ENCODE measurements at regions not wholly inside any gene's neighbourhood (a gene's known extent, or its start where the extent isn't known, plus 50 kb on each side); places are given as distances from the start of the nearest gene placed in this dataset.

DNA sequence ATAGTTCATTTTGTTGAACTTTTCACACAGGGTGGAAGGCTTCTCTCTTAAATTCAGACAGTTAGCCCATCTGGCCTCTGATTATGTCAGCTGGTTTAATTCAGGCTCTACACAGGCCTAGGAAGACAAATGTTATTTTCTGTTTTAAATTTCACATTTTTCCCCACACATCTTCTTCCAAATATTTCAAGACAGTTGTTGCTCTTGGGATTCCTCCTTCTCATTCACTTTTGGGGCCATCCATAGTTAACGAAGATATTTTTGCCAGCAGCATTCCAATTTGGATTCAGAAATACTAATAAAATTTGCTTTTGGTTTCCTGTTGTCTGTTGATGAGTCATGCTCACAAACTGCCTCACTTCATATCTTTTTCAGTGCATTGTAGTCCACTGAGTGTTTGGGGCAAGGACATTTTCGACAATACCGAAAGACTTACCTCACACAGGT is 475.4 kb downstream of the DMAC1 start:
- no peak for DNase-seq (ENCODE audit: low spot score, unreplicated experiment)
- Mint-ChIP-seq H3K4me3 (ENCODE audit: low read depth) (no peak overlapping the region), H3K4me1 (ENCODE audit: low read depth) (peaks cover 11% of the 10 kb centered on the region), H3K27ac (no peak overlapping the region), H3K36me3 (ENCODE audit: insufficient read depth) (no peaks in the 10 kb centered on the region), H3K27me3 (peaks cover 65% of the 10 kb centered on the region), H3K9me3 (ENCODE audit: low read depth) (peaks cover 3% of the 10 kb centered on the region)
- TF ChIP-seq, protein P1, sequence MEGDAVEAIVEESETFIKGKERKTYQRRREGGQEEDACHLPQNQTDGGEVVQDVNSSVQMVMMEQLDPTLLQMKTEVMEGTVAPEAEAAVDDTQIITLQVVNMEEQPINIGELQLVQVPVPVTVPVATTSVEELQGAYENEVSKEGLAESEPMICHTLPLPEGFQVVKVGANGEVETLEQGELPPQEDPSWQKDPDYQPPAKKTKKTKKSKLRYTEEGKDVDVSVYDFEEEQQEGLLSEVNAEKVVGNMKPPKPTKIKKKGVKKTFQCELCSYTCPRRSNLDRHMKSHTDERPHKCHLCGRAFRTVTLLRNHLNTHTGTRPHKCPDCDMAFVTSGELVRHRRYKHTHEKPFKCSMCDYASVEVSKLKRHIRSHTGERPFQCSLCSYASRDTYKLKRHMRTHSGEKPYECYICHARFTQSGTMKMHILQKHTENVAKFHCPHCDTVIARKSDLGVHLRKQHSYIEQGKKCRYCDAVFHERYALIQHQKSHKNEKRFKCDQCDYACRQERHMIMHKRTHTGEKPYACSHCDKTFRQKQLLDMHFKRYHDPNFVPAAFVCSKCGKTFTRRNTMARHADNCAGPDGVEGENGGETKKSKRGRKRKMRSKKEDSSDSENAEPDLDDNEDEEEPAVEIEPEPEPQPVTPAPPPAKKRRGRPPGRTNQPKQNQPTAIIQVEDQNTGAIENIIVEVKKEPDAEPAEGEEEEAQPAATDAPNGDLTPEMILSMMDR (IDR thresholded peaks at IDR 0.05; ENCODE audit: unreplicated experiment), result no peak

DNA sequence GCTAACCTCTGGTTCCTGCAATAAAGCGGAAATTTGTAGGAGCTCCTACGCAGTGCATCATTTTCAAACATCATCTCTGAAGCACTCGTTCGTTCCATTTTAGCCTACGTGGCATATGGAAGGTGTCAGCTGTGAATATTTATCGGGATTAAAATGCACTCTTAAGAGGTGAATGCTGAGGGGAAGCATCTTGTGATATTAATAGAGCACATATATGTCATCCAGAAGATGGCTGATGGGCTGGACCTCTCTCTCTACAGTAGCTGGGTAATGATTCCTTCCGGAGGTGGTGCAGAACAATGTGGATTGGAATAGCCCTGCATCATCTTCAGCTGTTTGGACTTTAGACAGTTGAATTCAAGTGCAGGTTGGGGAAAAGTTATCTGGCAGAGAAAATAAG is 478.7 kb downstream of the DMAC1 start:
- H3K4me3 Mint-ChIP-seq (ENCODE audit: low read depth), result no peak overlapping the region
- H3K36me3 Mint-ChIP-seq (ENCODE audit: insufficient read depth), result no peaks in the 10 kb centered on the region
- no peaks in the 10 kb centered on the region for H3K4me1 Mint-ChIP-seq (ENCODE audit: low read depth)
- no peaks in the 10 kb centered on the region for H3K9me3 Mint-ChIP-seq (ENCODE audit: low read depth)
- peaks cover 70% of the 10 kb centered on the region for H3K27me3 Mint-ChIP-seq
- TF ChIP-seq, protein P1 (IDR thresholded peaks at IDR 0.05; ENCODE audit: unreplicated experiment), result no peak
- no peak overlapping the region for H3K27ac Mint-ChIP-seq
- no peak for DNase-seq (ENCODE audit: low spot score, unreplicated experiment)

DNA sequence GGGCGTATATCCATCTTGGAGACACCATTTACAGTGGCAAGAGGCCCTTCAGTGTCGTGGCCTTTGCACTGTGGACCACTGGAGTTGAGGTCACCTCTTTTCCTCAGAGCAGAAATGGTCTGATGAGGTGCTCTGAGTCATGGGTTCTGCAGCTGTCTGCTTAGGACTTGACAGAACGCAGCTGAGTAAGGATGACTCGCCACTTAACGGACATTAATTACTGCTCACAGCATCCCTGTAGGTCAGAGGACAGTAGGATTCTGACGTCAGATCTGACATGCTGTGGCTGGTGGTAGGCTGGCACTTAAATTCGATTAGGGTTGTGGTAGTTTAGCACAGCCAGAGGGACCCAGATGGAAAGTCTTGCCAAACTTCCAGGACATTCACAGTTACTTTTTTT is 479.4 kb downstream of the DMAC1 start:
- Mint-ChIP-seq H3K4me1 (ENCODE audit: low read depth) (no peaks in the 10 kb centered on the region), H3K27me3 (peaks cover 70% of the 10 kb centered on the region), H3K36me3 (ENCODE audit: insufficient read depth) (no peaks in the 10 kb centered on the region), H3K27ac (no peak overlapping the region), H3K9me3 (ENCODE audit: low read depth) (no peaks in the 10 kb centered on the region), H3K4me3 (ENCODE audit: low read depth) (no peak overlapping the region)
- no peak for DNase-seq (ENCODE audit: low spot score, unreplicated experiment)
- TF ChIP-seq, protein P1 (IDR thresholded peaks at IDR 0.05; ENCODE audit: unreplicated experiment), result no peak

DNA sequence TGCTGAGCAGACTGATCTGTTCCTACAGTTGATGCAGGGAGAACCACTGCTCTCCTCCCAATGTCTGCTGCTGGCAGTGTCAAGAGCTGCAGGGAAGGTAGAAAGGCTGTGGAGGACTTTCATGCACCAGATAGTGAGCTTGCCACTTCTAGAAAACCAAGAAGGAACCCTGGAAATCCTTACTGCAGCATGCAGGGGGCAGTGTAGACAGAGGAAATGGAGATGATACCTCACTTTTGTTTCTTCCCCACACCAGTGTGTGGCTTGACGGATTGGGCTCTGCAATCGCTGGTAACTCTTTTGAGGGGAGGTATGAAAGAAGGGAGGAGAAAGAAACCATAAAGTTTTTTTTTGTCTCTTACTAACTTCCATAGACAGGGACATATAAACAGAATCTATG is 480.7 kb downstream of the DMAC1 start:
- no peak overlapping the region for H3K27ac Mint-ChIP-seq
- H3K4me3 Mint-ChIP-seq (ENCODE audit: low read depth), result no peak overlapping the region
- no peak for DNase-seq (ENCODE audit: low spot score, unreplicated experiment)

DNA sequence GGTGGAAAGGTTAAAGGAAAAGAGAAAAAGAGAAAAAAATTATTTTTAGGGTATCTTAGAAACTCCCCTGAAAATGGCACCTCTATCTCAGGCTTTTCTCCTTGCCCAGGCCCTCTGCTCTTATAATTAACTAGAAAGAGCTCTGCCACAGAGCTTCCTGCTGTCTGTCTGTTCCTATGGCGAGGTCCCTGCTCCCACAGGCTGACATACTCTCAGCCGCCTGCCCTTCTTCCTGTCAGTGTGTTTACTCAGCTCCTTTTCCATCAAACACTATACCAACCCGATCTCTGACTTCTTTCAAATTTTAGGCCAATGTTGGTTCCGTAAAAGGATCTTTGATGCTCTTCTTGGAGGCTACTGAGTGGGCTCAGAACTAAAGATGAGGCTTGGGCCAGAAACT is 482.6 kb downstream of the DMAC1 start:
- peaks cover 14% of the 10 kb centered on the region for H3K9me3 Mint-ChIP-seq (ENCODE audit: low read depth)
- DNase-seq (ENCODE audit: low spot score, unreplicated experiment), result no peak
- TF ChIP-seq, protein P1 (IDR thresholded peaks at IDR 0.05; ENCODE audit: unreplicated experiment), result no peak
- no peaks in the 10 kb centered on the region for H3K4me1 Mint-ChIP-seq (ENCODE audit: low read depth)
- H3K27me3 Mint-ChIP-seq, result peaks cover 58% of the 10 kb centered on the region
- peaks cover 5% of the 10 kb centered on the region for H3K36me3 Mint-ChIP-seq (ENCODE audit: insufficient read depth)
- H3K27ac Mint-ChIP-seq, result no peak overlapping the region
- no peak overlapping the region for H3K4me3 Mint-ChIP-seq (ENCODE audit: low read depth)

More for the DNA sequence above, 480.7 kb downstream of the DMAC1 start:
- Mint-ChIP-seq H3K4me1 (ENCODE audit: low read depth) (no peaks in the 10 kb centered on the region), H3K36me3 (ENCODE audit: insufficient read depth) (no peaks in the 10 kb centered on the region), H3K27me3 (peaks cover 60% of the 10 kb centered on the region), H3K9me3 (ENCODE audit: low read depth) (peaks cover under 1% of the 10 kb centered on the region)
- TF ChIP-seq, protein P1 (IDR thresholded peaks at IDR 0.05; ENCODE audit: unreplicated experiment), result no peak

Data from progenitor cell of endocrine pancreas (in vitro differentiated cells).